ENCODE measurements at regions not wholly inside any gene's neighbourhood (a gene's known extent, or its start where the extent isn't known, plus 50 kb on each side); places are given as distances from the start of the nearest gene placed in this dataset.

DNA sequence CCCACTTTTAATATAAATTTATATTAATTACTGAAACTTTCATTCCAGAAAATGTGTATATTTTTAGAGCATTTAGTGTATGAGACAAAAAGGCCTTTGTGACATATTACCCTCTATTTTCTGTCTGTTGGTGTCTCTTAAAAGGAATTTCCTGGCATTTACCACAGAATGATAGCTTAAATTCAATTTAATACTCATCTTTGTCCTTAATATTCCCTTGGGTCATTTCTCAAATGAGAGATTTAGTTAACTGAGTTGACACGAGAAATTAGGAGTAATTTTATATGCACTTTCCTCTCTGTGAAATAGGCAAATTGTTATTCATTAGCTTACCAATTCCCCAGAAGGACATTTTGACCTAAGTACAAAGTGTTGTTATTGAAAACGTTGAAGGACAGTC lies 101.7 kb upstream of the CTTNBP2 start:
- DNase-seq, result no peak

DNA sequence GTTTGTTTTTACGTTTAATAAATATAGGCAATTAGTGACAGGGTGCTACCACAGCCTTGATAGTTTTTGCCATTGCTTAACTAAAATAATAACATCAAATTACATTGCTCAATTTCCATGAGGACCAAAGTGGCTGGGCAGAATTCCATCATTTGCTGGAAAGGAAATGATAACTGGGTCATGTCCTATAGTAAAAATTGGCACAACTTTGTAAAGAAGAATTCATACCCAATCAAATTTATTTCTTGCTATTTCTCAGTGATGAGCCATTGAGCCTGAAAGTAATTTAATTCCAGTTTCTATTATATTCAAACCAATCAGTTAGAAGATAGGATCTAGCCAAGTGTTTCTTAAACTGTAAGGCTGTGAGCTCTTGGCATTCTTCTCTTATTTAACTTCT lies 102.2 kb upstream of the CTTNBP2 start:
- no peak for DNase-seq

DNA sequence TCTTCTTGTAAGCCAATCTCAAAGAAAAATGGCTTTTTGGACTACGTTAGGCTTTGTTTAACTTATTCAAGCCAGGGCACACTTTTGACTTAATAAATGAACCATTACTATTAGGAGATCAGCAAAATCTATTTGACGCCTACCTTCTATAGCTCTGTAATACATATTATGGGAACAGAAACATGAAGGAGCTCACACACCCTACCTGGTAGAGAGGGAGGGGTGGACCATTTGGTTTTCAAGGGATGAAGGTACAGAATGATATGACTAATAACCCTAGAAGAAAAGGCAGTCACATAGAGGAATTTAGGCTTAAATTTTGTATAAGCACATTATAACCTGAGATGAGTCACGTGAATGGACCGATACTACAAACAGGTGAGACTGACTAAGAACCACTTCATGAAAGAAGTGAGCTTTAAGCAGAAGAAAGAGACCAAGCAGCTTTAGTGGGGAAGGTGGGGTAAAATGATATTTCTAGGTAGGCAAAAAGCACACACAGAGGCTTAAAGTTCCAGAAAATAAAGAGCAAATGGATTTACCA lies 106.8 kb upstream of the CTTNBP2 start:
- no peak for DNase-seq

DNA sequence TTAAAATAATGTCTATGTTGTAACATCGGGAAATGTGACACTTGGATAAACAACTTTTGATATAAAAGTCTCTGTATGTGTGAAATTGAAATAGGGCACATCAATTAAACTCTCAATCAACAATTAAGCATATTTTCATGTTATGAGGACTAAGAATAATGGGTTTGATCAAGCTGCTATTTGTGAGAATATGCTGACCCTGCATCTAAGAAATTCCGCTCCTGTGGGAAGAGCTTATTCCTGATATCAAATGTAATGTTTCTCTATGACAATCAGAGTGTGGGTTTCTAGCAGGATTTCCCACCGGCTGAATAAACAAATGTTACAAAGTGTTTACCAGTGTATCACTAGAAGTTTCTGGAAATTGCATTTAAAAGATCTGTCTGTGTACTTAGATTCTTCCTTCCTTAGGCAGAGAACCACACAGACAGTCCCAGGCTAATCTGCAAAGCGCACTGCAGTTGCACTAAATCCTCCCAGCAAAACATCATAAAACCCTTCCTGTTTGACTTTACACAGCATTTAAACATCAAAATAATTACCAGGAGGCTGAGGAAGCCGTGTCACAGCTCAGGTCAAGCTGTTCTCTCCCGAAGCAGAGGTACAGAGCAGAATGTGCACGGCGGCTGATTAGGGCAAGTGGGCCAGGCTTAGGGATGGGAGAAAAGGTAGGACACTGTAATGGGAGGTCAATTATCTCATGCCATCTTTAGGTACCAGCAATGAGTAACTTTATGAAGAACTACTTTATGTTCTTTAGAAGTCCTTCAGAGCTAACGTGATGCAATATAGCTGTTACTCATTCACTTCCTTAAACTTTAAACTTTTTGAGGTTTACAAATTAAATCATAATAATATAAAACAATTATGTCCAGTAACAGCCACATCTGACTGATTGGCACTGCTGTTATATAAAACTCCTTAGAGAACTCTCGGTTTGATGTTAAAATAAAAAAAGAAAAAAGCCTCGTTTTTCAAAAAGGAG lies 109.1 kb upstream of the CTTNBP2 start:
- no peak for DNase-seq

DNA sequence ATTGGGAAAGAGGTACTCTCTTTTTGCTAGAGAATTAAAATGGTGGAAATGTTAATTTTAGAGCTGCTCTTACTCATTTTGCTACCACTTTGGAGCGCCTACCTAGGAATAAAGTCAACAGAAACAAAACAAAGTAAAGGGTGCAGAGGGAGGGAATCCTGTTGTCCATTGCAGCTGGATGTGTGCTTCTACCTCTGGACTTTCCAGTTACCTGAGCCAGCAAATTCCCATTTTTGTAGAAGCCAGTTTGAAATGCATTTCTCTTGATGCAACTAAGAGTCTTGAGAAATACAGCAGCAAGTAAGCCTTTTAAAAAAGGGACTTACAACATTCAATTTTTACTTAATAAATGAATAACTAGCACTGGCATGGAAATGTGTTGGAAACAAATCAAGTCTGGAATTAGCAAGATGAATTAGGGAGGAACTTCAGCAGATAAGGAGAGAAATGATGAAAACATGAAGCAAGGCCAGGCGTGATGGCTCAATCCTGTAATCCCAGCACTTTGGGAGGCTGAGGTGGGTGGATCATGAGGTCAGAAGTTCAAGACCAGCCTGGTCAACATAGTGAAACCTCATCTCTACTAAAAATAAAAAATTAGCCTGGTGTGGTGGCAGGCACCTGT lies 113.5 kb upstream of the CTTNBP2 start:
- DNase-seq, result no peak

DNA sequence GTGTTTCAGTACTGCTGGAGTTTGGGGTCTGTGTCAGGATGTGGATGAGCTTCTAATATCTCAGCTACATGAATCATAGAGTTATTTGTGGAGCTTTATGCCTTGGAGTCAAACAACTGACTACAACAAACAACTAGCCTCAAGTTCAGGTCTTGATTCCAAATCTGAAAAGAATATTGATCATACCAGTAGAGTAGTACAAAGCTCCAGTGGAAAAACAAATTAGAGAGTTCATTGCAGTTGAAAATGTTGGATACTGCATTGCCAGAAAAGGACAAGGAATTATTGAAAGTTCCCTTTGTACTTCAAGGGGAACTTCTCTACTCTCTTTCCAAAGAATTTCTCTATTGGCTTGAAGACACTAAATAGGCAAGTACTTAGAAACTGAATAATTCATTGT lies 117.6 kb upstream of the CTTNBP2 start:
- DNase-seq, result no peak

DNA sequence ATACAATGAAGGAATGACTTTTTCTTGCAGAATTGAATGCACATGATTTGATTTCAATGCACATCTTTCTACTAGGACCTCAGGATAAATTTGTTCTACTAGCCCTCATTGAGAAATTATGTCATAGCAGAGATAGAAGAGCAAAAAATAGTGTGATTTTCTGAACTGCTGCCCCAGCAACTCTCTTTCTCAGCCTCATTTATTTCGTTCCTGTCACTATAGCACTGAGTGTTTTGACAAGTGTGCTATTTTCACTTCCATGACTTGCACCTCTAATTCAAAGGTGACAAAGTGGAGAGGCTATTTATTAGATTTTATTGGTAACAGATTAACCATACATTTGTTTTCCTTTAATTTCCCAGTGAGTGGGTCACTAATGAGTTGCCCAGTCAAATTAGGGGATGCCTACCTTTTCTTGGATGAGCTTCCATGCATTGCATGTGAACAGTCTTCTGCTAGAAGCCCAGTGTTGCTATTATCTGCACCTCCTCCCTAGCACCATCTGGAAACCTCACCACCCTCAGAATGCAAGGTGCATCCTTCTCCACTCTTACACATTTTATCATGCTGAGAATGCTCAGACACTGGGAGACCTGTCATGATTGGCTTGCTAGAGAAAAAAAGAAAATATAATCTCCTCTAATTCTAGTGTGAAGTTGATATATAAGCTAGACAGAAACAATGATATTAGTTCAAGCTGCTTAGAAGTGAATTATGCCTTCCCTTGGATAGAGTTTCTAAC lies 119.6 kb upstream of the CTTNBP2 start:
- no peak for DNase-seq

DNA sequence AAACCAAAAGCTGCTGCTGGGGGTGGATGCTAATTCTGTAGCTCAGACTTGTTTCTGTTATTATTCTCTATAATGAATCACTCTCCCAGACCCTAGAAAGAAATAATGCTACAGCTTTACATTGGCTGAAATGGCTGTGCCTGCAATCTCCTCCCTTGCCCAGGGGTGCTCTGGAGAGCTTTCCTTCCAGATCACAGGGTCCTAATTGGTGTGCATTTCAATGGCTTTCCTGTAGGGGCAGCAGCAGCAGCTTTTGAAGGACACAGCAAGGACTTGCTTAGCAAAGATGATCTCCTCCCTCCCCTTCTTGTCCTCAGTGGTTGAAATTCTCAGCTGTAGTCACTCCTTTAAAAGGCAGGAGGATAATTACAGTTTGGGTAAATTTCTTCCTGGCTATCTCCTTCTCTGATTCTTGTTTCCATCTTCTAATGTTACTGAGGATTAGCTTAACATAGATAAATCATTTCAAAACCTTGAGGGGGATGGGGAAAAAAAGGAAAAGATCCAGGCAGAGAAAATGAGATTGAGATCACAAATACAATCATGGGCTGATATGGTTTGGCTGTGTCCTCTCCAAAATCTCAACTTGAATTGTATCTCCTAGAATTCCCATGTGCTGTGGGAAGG lies 120.2 kb upstream of the CTTNBP2 start:
- DNase-seq, result no peak

DNA sequence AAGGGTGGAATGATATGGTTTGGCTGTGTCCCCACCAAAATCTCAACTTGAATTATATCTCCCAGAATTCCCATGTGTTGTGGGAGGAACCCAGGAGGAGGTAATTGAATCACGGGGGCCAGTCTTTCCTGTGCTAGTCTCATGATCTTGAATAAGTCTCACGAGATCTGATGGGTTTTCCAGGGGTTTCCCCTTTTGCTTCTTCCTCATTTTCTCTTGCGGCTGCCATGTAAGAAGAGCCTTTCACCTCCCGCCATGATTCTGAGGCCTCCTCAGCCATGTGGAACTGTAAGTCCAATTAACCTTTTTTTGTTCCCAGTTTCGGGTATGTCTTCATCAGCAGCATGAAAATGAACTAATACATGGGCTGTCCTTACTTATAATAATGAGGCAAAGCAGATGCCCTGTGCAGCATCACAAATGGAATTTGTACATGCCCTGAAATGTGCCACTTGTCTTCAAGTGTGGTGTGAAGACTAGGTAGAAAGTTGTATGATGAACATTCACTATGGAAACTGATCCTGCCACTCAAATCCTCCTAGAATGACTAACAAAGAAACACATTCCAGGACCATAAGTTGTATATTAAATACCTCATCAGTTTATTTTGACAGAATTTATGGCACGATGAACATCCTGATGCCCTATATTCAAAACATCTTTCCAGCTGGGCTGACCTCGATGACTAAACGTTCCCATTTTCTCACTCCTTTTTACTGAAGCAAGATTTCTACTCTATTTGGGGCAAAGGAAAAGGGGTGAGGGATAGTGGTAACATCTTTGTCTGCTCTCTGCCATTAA lies 122.8 kb upstream of the CTTNBP2 start:
- DNase-seq, result no peak

DNA sequence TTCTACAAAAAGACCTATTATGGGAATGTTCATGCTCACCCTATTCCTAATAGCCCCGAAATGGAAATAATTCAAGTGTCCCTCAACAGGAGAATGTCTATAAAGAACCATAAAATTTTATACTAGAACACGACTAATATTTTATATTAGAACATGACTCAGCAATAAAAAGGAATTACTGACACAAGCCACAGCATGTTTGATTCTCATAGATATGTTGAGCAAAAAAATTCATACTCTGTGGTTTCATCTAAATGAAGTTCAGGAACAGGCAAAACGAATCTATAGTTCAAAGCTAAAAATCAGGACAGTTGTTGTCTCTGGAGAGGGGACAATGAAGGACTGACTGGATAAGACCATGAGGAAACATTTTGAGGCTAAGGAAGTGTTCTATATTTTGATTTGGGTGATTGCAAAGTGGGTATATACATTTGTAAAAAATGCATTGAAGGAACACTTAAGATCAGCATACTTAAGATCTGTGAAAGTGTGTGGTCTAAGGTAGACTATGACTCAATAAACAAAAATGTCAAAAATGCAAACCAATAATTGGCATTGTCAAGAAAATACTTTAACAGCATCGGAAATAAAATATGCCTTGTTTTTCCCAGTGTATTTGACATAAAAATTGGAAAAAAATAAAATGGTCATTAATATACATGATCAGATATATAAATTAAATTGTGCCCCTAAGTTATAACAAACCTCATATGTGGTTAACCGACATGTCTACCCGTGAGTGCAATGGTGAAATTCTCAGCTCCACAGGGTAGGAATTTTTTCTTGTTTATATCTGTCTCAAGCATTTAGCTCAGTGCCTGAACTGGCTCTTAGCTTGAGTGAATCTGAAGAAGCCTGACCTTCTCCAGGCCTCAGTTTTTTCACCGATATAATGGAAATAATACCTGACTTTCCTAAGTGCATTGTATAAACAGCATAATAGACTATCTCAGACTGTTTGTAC lies 124.9 kb upstream of the CTTNBP2 start:
- DNase-seq, result no peak

DNA sequence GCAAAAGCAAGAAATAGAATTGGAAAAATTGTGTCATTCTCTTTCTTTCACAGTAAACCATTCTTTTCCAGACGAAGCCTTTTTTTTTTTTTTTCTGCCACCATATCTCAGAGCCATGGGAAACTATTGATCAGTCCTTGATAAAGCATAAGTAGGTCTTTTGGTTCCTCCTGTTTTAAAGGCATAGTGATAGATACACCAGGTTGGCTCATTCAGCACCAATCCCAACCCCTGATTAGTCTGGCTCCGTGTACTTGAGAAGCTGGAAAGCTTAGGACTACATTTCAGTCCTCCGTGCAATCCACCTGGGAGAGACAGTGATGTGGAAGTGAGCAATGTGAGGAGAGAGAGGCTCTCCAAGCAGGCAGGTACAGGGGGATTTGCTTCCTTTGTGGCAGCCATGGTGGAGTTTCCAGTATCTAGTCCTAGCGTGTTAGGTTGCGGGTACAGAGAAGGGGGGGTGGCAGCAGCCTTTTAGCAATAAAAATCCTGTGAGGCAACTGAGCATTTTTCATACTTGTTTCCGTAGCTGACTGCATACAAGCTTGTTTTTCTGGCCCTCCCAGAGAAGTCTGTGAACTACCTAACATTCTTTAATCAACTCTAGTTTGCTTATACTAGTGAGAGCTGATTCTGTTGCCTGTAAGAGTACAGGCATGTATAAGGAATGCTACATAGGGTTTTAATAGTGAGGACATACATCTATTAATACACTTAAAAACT lies 127.4 kb upstream of the CTTNBP2 start:
- no peak for DNase-seq

DNA sequence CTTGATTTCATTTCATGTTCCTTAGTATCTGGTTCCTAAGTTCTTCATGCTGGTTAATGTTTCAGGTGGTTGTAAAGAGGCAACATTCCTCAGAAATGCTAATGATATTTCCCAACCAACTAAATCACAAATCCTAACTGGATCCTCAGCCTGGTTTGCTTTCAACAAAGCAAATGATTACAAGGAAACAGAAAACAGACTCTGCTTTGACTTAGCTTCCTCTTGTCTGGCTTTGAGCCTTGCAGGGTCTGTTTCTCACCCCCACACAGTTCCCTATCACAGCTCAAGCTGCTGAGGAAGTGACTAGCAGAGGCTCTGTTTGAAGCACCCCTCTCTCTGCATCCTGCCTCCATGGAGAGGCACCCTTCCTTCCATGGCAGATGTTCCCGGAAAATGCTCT lies 130.2 kb upstream of the CTTNBP2 start:
- no peak for DNase-seq

DNA sequence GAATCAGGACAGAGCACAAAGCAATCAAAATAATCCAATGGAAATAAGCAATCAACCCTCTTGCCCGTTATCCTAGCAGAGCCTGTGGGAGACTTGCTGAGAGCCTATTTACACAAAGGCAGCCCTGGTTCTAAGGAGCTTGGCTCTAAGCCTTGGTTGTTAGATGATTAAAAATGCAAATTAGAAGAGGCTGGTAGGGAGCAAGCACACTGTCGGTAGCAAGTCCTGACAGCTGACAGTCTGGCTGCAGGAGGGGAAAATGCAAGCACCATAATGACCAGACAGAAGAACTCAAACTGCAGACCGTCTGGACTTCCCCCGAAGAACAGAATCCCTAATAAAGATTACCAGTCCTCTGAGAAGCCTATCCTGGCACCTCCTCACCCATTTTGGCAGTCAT lies 131.8 kb upstream of the CTTNBP2 start:
- DNase-seq, result no peak

DNA sequence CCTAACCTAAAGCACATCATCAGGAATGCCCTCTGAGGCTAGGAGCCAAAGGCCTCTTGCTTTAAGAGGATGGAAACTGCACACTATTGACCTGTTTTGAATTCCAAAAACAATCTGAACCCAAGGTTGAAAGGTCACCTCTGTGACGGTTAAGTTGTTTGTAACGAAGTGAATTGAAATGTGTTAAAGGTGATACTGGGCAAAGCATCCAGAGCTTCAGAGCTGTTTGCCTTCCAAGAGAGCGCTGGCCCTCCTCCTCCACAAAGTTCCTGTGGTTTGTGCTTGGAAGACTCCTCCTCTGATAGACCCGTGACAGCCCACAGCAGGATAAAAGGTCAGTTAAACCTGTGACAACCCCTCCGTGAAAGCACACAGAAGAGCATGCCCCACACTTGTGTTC lies 133.7 kb upstream of the CTTNBP2 start:
- DNase-seq, result no peak

DNA sequence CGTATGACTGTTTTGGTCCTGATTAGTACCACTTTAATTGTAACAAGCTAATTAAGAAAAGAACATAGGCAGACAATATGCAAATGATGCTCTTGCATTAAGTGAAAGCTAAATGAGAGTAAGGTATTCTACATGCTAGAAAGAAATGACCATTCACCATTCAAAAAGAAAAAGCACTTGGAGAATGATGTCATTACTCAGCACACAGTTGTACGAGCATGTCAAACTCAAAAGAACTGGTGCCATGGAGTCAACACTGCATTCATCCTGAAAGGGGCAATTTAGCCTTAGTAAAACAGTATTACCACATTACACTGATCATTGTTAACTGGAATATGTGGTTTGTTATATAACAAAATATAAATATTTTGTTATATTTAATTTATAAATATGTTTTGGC lies 136.2 kb upstream of the CTTNBP2 start:
- DNase-seq, result no peak

DNA sequence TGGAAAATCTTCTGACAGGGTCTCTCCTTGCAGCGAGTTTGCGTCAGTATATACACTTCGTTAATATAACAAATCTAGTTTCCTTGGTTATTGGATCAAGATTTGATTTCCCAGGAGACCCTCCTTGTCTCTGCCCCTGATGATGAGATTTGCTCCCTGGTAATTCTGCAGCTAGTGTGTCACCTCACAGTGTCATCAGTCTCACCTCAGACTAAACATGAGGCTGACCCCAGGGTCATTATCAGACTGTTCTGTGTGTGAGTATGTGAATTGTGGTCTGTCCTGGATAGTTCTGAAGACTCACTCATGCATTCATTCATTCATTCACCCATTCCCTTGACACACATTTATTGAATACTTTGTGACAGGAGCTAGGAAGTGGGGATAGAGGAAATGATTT lies 138.4 kb upstream of the CTTNBP2 start:
- no peak for DNase-seq

DNA sequence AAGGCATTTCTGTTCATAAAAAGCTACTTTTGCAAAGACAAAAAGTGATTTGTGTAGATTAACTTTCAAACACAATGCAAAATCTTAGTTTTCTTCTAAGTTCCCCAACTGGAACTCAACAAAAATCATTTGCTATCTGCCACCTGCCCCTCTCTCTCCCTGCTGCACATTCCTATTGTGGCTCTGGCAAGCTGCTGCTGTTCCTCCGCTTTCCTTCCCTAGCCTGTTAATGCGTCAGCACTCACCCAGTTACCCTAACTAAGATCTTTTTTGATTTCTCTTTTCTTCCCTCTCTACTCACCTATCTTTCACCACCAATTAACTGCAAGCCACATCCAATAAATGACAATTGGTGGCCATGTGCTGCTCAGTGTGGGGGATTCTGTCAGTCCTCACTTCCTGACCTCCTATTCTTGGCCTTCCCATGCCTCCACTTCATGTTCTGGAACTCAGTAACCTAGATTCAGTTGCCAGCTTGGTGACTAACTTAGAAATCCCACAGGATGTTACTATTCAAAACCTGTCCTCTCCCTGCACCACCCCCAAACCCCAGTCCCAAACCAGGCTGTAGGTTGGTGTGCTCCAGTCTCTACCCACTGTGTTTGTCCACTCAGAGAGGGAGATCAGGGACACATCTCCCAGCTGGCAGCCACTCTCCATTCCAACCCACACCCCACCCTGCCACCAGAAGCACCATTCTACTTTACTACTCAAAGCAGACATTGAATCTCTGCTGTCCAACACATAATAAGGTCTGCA lies 140.2 kb upstream of the CTTNBP2 start:
- no peak for DNase-seq

DNA sequence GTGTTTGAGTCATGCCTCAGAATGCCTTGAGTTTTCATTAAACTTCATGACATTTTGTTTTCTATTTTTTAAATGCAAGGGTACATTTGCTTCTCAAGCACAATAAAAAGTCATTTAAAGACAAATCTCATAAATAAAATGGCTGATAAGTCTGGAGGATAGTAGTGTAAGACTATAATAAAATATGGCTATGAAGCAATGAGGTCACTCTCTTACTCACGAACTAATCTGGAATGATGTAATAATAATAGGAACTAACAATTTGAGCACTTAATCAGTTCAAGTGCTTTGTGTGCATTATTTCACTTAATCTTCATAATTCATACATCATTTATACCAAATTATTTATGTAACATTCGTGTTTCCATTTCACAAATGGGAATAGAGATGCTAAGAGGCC lies 149.3 kb upstream of the CTTNBP2 start:
- no peak for DNase-seq

DNA sequence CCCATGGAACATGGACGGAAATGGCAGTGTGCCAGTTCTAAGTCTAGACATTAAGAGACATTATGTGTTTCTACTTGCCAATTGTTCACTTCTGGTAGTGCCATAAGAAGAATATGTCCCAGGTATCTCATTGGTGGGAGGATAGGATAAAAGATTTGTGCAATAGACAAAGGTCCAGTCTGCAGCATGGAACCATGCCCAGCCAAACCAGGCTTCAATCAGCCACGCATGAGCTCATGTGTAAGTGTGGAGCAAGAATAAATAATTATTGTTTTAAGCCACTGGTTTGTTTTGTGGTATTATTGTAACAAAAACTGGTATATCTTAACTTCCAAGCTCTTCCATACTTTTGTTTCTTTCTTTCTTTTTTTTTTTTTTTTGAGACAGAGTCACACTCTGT lies 153.6 kb upstream of the CTTNBP2 start:
- DNase-seq, result no peak
